IPS-18a (cell line): ENCODE measurements at regions not wholly inside any gene's neighbourhood (a gene's known extent, or its start where the extent isn't known, plus 50 kb on each side); places are given as distances from the start of the nearest gene placed in this dataset.
A peak's percentile ranks its signal among the peaks of the same experiment; 100 is the strongest.

Source experiments
- H3K27ac ChIP-seq: one replicate; pipeline ENCODE4 v1.5.1; 2013; ENCODE audit warnings: low read length
- H3K27me3 ChIP-seq: one replicate; pipeline ENCODE4 v1.6.1; 2013; ENCODE audit warnings: mild to moderate bottlenecking, low read length; ENCODE audit not compliant: control insufficient read depth, insufficient read depth
- H3K36me3 ChIP-seq: one replicate; pipeline ENCODE4 v1.6.1; 2013; ENCODE audit warnings: low read depth, low read length; ENCODE audit not compliant: control insufficient read depth
- H3K4me1 ChIP-seq: one replicate; pipeline ENCODE4 v1.6.1; 2013; ENCODE audit warnings: low read depth, low read length; ENCODE audit not compliant: control insufficient read depth
- H3K4me3 ChIP-seq: one replicate; pipeline ENCODE4 v1.5.1; 2013; ENCODE audit warnings: low read length
- H3K9ac ChIP-seq: one replicate; pipeline ENCODE4 v1.6.1; 2013; ENCODE audit warnings: mild to moderate bottlenecking, low read length, moderate library complexity
- H3K9me3 ChIP-seq: one replicate; pipeline ENCODE4 v1.6.1; 2013; ENCODE audit warnings: low read depth, low read length; ENCODE audit not compliant: control insufficient read depth

DNA sequence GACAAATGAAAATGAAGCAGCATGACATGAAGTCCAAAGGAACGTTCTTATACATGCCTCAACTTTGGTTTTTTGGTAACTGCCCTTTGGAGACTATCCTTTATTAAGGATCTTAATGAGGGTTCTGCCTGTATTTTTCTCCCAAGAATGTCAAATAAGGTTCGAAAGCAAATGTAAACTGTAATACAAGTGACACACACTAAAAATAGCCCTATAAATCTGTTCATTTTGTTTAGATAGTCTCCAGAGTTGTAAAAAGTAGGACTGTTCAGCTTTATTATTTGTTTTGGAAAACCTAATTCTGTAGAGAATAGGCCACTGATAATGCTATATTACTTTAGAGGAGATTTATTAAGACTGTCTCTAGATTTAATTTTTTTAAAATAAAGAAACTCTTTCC, 80.5 kb upstream of the CDIN1 start:
- H3K36me3 ChIP-seq = no peaks in the 10 kb centered on the region
- H3K27me3 ChIP-seq = no peaks in the 10 kb centered on the region
- H3K4me3 ChIP-seq = no peak overlapping the region
- peaks cover 10% of the 10 kb centered on the region for H3K4me1 ChIP-seq
- H3K9ac ChIP-seq = no peak overlapping the region
- no peaks in the 10 kb centered on the region for H3K9me3 ChIP-seq
- H3K27ac ChIP-seq = no peak overlapping the region

DNA sequence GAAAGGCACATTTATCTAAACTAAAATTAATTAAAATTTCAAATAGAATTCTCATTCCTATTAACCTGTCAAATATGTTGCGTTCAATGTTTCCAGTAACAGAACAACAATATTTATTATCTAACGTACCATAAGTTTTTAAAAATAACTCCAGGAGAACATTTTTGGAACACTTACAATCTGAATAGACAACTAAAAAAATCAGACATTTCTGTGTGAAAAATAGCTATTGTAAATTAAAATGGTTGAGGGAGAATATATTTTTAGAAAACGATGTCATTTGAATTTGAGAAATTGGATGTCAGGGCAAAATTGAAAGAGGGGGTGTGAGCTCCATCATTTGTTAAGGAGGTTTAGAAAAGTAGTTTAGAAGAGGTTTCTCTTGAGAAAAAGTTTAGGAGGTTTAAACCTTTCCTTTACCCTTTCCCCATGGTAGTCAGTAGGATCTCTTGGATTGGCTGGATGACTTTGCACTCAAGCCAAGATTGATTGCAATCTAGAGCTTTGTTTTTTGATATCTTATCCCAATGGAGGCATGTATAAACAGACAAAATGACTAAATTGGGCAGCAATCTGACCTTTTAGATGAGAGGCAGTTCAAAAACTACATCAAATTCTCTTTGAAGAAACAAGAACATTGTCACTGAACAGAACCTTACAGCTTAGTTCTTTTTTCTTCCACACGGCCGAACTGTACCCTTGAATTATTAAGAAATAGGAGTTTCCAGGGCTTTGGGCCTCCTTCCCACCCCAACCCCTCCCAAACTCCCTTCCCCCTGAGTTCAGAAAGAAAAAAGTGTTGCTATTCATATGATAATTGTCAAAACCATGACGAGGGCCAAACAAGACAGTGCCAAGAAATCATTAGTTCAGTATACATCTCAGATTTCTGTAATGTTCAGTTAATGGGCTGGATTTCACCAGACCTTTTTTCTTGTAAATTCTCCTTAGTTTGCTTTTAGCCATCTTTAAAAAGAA, 79.7 kb upstream of the CDIN1 start:
- no peaks in the 10 kb centered on the region for H3K36me3 ChIP-seq
- peaks cover 10% of the 10 kb centered on the region for H3K4me1 ChIP-seq
- no peak overlapping the region for H3K9ac ChIP-seq
- no peak overlapping the region for H3K4me3 ChIP-seq
- H3K9me3 ChIP-seq = no peaks in the 10 kb centered on the region
- no peaks in the 10 kb centered on the region for H3K27me3 ChIP-seq
- no peak overlapping the region for H3K27ac ChIP-seq

DNA sequence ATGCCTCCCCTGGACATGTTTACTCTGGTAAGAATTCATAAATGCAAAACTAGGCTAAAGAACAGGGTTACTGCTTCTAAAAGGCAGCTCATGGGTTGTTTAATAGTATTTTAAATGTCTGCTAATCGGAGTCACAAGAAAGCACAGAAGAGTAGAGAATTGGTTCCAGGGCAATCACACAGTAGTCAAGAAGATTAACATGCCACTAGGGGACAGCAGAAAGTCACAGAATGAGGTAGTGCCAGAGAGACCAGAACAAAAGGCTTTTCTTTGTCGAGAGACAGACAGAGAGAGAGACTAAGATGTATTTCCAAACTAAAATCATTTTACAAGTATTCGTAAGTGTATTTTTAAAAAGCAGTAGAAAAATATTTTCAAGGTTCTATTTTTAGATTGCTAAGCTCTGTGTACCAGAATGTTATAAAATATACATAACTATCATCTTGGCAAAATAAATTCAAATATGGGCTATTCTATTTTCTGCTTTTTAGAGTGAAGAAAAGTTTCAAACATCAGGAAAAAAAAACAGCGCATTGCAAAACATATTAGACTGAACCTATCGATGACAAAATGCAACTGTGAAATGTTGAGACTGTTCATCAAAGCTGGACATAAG, 78.3 kb upstream of the CDIN1 start:
- peaks cover 10% of the 10 kb centered on the region for H3K4me1 ChIP-seq
- H3K36me3 ChIP-seq = no peaks in the 10 kb centered on the region
- no peaks in the 10 kb centered on the region for H3K9me3 ChIP-seq
- H3K4me3 ChIP-seq = no peak overlapping the region
- no peak overlapping the region for H3K27ac ChIP-seq
- H3K9ac ChIP-seq = no peak overlapping the region
- no peaks in the 10 kb centered on the region for H3K27me3 ChIP-seq

DNA sequence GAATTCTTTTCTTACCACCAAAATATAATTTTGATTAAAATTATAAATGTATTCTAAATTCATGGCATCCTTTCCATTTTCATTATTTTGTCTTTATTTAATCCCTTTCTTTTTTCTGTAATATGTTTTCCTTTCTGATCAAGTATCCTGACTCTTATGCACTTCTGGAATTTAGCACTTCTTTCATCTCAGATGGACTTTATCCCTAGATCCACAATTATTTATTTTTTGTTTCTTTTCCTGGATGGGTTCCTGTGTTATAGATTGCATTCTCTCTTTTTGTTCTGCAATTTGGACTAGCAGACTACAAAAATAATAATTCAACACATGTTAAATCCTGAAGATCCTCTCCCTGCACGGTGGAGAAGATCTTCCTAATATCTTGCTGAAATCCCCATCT, 76.9 kb upstream of the CDIN1 start:
- H3K27me3 ChIP-seq = no peaks in the 10 kb centered on the region
- no peak overlapping the region for H3K4me3 ChIP-seq
- no peaks in the 10 kb centered on the region for H3K36me3 ChIP-seq

DNA sequence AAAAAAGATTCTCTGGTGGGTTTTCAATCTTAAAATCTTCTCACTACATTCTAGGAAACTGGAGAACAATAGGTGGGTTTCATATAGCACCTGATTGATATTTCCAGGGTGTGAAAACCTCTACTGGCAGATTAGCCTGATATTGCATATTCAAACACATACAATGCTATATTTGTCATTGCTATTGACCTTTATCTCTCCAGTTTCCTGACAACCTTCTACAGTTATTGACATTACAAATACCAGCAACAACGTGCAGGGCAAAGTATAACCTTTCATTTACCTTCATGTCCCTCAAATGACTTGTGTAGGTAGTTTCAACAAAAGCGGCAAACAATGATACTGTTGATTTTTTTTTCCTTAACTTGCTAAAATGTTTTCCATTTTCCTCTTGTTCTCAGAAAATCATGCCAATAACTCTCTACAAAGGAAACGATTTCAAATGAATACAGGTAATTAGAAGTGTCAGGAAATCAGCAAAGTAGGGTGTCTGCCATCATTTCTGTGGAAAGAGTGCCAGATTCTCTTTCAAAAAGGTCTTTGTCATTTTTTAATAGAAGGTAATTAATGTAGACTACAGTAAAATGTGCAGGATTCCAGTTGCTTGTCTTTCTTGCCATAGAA, 72.6 kb upstream of the CDIN1 start:
- Histone ChIP-seq H3K9me3 (no peaks in the 10 kb centered on the region), H3K27me3 (no peaks in the 10 kb centered on the region), H3K27ac (no peak overlapping the region), H3K4me1 (peaks cover 4% of the 10 kb centered on the region), H3K9ac (no peak overlapping the region), H3K4me3 (no peak overlapping the region), H3K36me3 (no peaks in the 10 kb centered on the region)

More for the DNA sequence above, 76.9 kb upstream of the CDIN1 start:
- Histone ChIP-seq H3K9me3 (no peaks in the 10 kb centered on the region), H3K4me1 (peaks cover 10% of the 10 kb centered on the region), H3K27ac (no peak overlapping the region), H3K9ac (no peak overlapping the region)

DNA sequence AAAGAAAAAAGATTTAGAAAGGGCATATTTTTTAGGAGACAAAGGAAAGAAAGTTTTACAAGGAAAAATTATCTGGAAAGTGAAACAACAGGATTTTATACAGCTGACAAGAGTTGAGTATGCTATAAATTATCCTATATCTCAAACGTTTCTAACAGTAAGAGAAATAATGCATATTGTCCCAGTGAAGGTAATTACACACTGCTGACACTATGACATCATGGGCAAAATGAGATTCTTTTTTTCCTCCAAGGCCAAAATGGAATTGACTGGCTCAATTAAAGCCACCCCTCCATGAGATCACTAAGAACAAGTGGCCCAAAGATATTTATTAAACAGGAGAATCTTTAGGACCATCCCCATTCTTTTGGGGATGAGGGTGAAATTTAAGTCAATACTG, 72.0 kb upstream of the CDIN1 start:
- Histone ChIP-seq H3K4me1 (peaks cover 4% of the 10 kb centered on the region), H3K4me3 (no peak overlapping the region), H3K9me3 (no peaks in the 10 kb centered on the region), H3K9ac (no peak overlapping the region), H3K27me3 (no peaks in the 10 kb centered on the region), H3K36me3 (no peaks in the 10 kb centered on the region), H3K27ac (no peak overlapping the region)

DNA sequence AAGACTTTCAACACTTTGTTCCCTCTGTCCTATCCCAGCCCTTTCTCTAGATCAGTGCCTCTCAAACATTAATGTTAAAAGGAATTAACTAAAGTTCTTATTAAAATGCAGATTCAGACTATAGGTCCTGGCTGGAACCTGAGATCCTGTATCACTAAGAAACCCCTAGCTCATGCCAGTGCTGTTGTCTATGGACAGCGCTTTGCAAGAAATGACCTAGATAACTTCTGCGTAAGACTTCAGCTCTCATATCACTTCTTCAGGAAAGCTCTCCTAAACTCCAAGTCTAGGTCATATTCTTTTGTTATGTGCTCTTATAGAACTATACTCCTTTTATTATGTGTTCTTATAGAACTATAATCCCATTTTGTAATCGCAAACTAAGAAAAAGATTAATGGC, 67.8 kb upstream of the CDIN1 start:
- Histone ChIP-seq H3K9ac (no peak overlapping the region), H3K27me3 (no peaks in the 10 kb centered on the region), H3K9me3 (no peaks in the 10 kb centered on the region), H3K27ac (no peak overlapping the region), H3K4me1 (peaks cover 4% of the 10 kb centered on the region), H3K4me3 (no peak overlapping the region), H3K36me3 (no peaks in the 10 kb centered on the region)

DNA sequence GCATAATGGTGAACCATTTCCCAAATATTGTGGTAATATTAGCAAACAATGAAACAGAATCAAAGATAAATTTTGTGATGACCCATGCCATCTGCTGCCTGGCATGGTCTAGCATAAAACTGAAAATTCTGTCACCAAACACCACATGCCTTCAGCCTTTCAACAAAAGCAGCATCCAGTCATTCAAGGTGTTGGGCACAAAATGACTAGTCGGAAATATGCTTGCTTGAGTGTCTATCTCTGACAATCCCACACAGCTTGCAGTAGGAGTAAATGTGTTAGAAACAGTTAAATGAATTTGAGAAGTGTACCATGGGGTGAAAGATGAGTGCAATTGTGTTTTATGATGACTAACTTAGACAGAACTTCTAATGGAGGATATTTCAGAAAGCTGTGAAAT, 61.7 kb upstream of the CDIN1 start:
- no peaks in the 10 kb centered on the region for H3K27me3 ChIP-seq
- H3K9ac ChIP-seq = no peak overlapping the region
- no peaks in the 10 kb centered on the region for H3K9me3 ChIP-seq
- no peak overlapping the region for H3K27ac ChIP-seq
- peaks cover 8% of the 10 kb centered on the region for H3K4me1 ChIP-seq
- no peaks in the 10 kb centered on the region for H3K36me3 ChIP-seq
- H3K4me3 ChIP-seq = no peak overlapping the region

DNA sequence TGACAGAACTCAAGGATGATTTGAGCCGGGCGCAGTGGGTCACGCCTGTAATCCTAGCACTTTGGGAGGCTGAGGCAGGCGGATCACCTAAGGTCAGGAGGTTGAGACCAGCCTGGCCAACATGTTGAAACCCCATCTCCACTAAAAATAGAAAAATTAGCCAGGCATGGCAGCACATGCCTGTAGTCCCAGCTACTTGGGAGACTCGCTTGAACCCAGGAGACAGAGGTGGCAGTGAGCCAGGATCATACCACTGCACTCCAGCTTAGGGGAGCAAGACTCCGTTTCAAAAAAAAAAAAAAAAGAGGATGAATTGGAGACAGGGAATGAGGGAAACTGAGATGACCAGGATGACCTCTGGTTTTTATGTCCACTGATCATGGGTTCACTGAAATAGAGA, 60.4 kb upstream of the CDIN1 start:
- no peak overlapping the region for H3K4me3 ChIP-seq
- H3K4me1 ChIP-seq = peaks cover 8% of the 10 kb centered on the region
- H3K9me3 ChIP-seq = no peaks in the 10 kb centered on the region
- H3K36me3 ChIP-seq = no peaks in the 10 kb centered on the region
- no peak overlapping the region for H3K27ac ChIP-seq
- H3K27me3 ChIP-seq = no peaks in the 10 kb centered on the region
- no peak overlapping the region for H3K9ac ChIP-seq

DNA sequence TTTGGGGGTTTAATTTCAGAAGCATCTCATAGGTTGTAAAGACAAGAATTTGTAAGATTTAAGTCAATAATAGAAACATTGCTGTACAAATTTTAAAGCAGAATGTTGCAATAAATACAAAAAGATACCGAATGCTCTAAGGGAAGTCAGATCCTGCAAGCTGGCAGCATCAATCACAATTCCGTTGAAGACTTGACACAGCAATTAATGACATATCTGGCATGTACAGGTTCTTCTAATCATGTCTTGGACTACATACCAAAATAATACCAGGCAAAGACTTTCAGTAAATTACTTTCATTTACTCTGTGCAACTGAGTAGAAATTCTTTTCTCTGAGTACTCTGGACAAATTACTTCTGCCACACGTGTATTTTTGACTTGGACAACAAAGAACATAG, 54.0 kb upstream of the CDIN1 start:
- peaks cover 22% of the 10 kb centered on the region for H3K4me1 ChIP-seq
- no peak overlapping the region for H3K4me3 ChIP-seq
- no peak overlapping the region for H3K9ac ChIP-seq
- H3K9me3 ChIP-seq = no peaks in the 10 kb centered on the region
- no peaks in the 10 kb centered on the region for H3K36me3 ChIP-seq
- no peak overlapping the region for H3K27ac ChIP-seq
- no peaks in the 10 kb centered on the region for H3K27me3 ChIP-seq

DNA sequence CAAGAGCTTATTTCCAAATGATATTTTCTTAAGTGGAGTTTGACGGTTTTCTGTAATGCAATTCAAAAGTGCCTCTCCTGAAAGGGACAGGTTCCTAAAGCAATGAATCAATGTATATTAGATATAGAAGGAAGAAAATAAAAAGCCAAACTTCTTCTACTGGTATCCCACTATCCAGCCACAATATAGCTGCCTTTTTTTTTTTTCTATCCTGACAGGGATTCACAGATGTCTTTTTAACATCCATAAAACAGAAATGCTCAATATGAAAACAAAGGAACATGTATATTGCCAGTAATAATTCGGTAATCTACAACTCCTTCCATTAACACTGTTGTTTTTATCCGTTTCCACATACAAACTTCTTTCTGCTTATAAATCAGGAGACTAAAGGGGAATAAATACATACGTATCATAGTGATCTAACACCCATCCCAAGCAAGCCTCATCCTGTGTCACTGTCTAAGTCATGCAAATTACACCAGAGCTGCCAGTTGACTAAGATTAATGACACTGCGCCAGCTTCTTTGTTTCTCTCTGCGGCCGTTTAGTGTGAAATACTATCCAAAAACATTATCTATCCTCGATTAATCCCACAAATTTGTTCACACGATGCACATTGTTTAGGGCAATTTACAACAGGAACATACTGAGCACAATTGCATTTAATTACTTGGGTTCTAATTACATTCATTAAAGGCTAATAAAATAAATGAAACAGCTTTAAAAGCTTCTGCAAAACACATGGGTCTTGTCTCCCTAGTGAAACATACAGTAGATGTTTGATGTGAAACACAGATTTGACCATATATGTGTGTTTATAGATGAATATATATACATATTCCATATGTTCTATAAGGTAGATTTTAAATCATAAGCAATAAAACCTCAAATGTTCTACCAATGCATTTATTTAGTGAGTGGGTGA, 51.9 kb upstream of the CDIN1 start:
- no peak overlapping the region for H3K9ac ChIP-seq
- no peaks in the 10 kb centered on the region for H3K9me3 ChIP-seq
- peaks cover 21% of the 10 kb centered on the region for H3K4me1 ChIP-seq
- H3K27ac ChIP-seq = no peak overlapping the region
- no peaks in the 10 kb centered on the region for H3K36me3 ChIP-seq
- peak overlapping the region; percentile 19 for H3K4me3 ChIP-seq
- H3K27me3 ChIP-seq = no peaks in the 10 kb centered on the region
